ENCODE measurements at regions not wholly inside any gene's neighbourhood (a gene's known extent, or its start where the extent isn't known, plus 50 kb on each side); places are given as distances from the start of the nearest gene placed in this dataset.

- no peak for TF ChIP-seq MXI1 (conservative IDR thresholded peaks at IDR 0.05; ENCODE audit: poor library complexity, severe bottlenecking)
- TF ChIP-seq, protein P1, sequence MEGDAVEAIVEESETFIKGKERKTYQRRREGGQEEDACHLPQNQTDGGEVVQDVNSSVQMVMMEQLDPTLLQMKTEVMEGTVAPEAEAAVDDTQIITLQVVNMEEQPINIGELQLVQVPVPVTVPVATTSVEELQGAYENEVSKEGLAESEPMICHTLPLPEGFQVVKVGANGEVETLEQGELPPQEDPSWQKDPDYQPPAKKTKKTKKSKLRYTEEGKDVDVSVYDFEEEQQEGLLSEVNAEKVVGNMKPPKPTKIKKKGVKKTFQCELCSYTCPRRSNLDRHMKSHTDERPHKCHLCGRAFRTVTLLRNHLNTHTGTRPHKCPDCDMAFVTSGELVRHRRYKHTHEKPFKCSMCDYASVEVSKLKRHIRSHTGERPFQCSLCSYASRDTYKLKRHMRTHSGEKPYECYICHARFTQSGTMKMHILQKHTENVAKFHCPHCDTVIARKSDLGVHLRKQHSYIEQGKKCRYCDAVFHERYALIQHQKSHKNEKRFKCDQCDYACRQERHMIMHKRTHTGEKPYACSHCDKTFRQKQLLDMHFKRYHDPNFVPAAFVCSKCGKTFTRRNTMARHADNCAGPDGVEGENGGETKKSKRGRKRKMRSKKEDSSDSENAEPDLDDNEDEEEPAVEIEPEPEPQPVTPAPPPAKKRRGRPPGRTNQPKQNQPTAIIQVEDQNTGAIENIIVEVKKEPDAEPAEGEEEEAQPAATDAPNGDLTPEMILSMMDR (IDR thresholded peaks at IDR 0.05; ENCODE audit: poor library complexity, severe bottlenecking): no peak
- peak; percentile 47 for TF ChIP-seq POLR2AphosphoS5 (IDR thresholded peaks at IDR 0.05)
- TF ChIP-seq RAD21 (conservative IDR thresholded peaks at IDR 0.05): no peak
- no peak for TF ChIP-seq EZH2 (IDR thresholded peaks at IDR 0.05; ENCODE audit: borderline replicate concordance, insufficient read depth, low read length, poor library complexity, severe bottlenecking)
- TF ChIP-seq TAF1 (IDR thresholded peaks at IDR 0.05; ENCODE audit: low read depth): no peak
- no peak for TF ChIP-seq REST (IDR thresholded peaks at IDR 0.05; ENCODE audit: borderline replicate concordance)
- peak; percentile 30 for TF ChIP-seq EP300 (conservative IDR thresholded peaks at IDR 0.05; ENCODE audit: poor library complexity, severe bottlenecking)
Observed at GRCh38 chr4:58113126-58113525, 1002.9 kb upstream of the IGFBP7 start.
